HEK293 (cell line): ENCODE measurements at regions not wholly inside any gene's neighbourhood (a gene's known extent, or its start where the extent isn't known, plus 50 kb on each side); places are given as distances from the start of the nearest gene placed in this dataset.

Experiments used
- PRDM1 ChIP-seq: fragments of 450-650 bp; formaldehyde crosslinking; IDR thresholded peaks from 2 replicates; pipeline ENCODE4; 2016; ENCODE audit warnings: missing biosample characterization, missing genetic modification characterization
- SETDB1 ChIP-seq: IDR thresholded peaks from one replicate; pipeline ENCODE4 v1.6.1; 2017; ENCODE audit warnings: mild to moderate bottlenecking, low read length, moderate library complexity, mixed read lengths; ENCODE audit not compliant: insufficient read length
- ZEB2 ChIP-seq: fragments of 450-650 bp; formaldehyde crosslinking; IDR thresholded peaks from 2 replicates; pipeline ENCODE4 v1.5.1; 2016; ENCODE audit warnings: missing biosample characterization, missing genetic modification characterization
- ZNF138 ChIP-seq: fragments of 450-650 bp; formaldehyde crosslinking; IDR thresholded peaks from 2 replicates; pipeline ENCODE4 v1.5.1; 2016; ENCODE audit warnings: missing biosample characterization, missing genetic modification characterization, borderline replicate concordance
- ZNF140 ChIP-seq: fragments of 450-650 bp; formaldehyde crosslinking; IDR thresholded peaks from 2 replicates; pipeline ENCODE4 v1.5.1; 2016; ENCODE audit warnings: missing biosample characterization, missing genetic modification characterization
- TF ChIP-seq, protein P1 (sequence below): fragments of 450-650 bp; formaldehyde crosslinking; IDR thresholded peaks from 2 replicates; pipeline ENCODE4 v1.5.1; 2016; ENCODE audit warnings: missing biosample characterization, missing genetic modification characterization

DNA sequence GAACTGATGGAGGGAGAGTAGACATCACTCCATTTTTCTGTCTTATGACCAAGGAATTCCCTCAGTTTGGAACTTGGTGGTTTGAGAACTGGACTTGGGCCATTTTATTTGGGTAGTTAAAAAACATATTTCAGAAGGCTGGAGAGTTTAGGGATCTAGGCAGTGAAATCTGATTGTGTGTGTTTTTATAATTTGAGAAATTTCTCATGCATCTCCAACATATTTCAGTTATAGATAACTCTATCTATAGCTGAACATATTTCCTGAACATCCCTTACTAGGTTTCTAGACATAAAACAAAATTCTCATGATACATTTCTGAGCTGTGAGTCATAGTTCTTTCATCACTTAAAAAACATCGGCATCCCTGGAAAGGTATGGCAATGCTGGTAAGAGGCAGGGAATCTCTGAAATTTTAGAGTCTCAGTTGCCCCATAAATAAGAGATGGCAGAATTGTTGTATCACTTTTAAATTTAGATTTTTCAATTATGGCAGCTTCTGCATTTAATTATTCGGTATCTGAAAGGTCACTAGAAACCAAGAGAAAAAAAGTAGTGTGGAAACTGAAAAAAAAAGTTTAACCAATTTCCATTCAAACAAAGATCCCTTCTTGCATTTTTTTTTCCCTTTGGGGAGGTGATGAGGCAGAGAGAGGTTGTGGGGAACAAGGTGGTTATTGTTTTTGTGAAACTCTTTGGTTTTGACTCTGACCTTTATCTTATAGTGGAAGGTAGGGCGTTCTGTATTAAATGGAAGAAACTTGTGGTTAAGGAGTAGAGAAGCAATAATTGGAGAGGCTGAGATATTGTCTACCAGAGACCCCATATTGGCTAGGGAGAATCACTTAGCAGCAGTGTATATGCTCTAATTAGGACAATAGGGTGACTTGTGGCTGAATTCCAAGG lies 102.9 kb downstream of the FASLG start:
- TF ChIP-seq ZNF140 (no peak), ZEB2 (no peak), ZNF138 (tag by site-specific recombination) (no peak), SETDB1 (no peak), PRDM1 (no peak)
- TF ChIP-seq, protein P1, sequence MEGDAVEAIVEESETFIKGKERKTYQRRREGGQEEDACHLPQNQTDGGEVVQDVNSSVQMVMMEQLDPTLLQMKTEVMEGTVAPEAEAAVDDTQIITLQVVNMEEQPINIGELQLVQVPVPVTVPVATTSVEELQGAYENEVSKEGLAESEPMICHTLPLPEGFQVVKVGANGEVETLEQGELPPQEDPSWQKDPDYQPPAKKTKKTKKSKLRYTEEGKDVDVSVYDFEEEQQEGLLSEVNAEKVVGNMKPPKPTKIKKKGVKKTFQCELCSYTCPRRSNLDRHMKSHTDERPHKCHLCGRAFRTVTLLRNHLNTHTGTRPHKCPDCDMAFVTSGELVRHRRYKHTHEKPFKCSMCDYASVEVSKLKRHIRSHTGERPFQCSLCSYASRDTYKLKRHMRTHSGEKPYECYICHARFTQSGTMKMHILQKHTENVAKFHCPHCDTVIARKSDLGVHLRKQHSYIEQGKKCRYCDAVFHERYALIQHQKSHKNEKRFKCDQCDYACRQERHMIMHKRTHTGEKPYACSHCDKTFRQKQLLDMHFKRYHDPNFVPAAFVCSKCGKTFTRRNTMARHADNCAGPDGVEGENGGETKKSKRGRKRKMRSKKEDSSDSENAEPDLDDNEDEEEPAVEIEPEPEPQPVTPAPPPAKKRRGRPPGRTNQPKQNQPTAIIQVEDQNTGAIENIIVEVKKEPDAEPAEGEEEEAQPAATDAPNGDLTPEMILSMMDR (tag by site-specific recombination): no peak
